Motor neuron (in vitro differentiated cells): ENCODE measurements at regions not wholly inside any gene's neighbourhood (a gene's known extent, or its start where the extent isn't known, plus 50 kb on each side); places are given as distances from the start of the nearest gene placed in this dataset.
"Not testable (repeated sequence)": the region's sequence is repeated elsewhere in the genome, so short reads cannot be mapped to it uniquely, and the experiment has no call there.

Experiments used
- ATAC-seq, 8 experiments: fragments of 200-7000 bp; cut with Tn5 transposase; replicated peaks in 6 of 8; 2 replicates each; pipeline ENCODE4 v1.8.0; 2021; ENCODE audit warnings: mild to moderate bottlenecking in 8 of 8, moderate library complexity in 8 of 8
- H3K27ac ChIP-seq, 2 donors: fragments of 250-450 bp; sonication (Bioruptor Pico); 2 replicates each; pipeline ENCODE4 v1.9.0; 2021; ENCODE audit warnings: antibody characterized with exemption in 2 of 2, mild to moderate bottlenecking in 2 of 2, moderate library complexity in 1 of 2
- H3K4me1 ChIP-seq, 2 donors: fragments of 250-450 bp; sonication (Bioruptor Pico); replicated peaks in 1 of 2; 2 replicates each; pipeline ENCODE4 v1.6.1; 2021; ENCODE audit warnings: antibody characterized with exemption in 2 of 2, mild to moderate bottlenecking in 2 of 2, moderate library complexity in 1 of 2
- H3K4me3 ChIP-seq, 5 donors: fragments of 250-450 bp; sonication (Bioruptor Pico); 2 replicates each; pipeline ENCODE4 v1.9.0; 2021; ENCODE audit warnings: antibody characterized with exemption in 5 of 5, mild to moderate bottlenecking in 5 of 5, moderate library complexity in 4 of 5
- WGBS, 10 experiments: fragments of 450-650 bp; shearing (Covaris generic); methylation state at CpG; one replicate each; pipeline ENCODE4 v1.0.0; 2022; 5-methylcytosine and 5-hydroxymethylcytosine counted together
- in situ Hi-C, 9 experiments: fragments of 400-800 bp; cut with MboI; loops; one replicate each; pipeline ENCODE4 v1.15.0; 2021; ENCODE audit warnings: low sequenced_read_pairs in 9 of 9, low pct_unique_long_range_greater_than_20kb in 2 of 9; ENCODE audit not compliant: unreplicated experiment in 9 of 9

DNA sequence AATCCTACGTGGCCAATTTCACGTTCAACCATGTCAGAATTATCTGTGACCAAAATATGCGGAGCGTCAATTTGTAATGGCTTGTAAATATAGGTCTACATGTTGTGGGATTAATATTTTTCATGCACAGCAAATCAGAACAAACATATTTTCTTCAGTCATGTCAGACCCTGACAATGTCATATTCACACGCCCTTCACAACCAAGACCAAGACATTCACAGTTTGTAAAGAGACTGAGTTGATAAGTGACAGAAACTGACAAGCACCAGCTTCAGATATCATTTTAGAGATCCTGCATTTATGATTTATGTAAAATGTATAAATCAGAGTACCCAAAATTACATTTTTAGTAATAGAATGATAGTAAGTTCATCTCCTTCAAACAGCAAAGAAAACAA lies 57.3 kb upstream of the NOVA1 start:
- ATAC-seq = no peak
- Histone ChIP-seq H3K27ac (no peak overlapping the region), H3K4me3 (no peak overlapping the region), H3K4me1 (no peaks in the 10 kb centered on the region)
- WGBS, 10 experiments = 61 to 100% (median 91%) methylated on average over 2 to 5 of the region's 5 CpGs
- in situ Hi-C loops = no loop called here

DNA sequence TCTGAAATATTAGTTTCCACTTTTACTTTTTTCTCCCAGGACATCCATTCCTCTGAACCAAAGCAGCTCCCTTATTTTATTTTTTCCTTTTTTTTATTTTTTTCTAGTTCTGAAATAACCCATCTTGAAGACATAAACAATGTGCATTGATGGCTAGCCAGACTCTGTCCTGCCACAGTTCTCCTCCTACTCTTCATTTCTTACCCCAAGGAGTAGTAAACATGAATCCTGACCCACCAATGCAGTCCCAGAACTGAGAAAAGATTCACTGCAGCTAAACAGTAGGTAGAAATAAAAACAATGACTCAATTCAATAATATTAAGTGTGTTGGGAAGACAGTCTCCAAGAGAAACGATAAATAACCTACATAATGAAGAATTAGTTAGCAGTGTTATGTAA lies 65.7 kb upstream of the NOVA1 start:
- Histone ChIP-seq H3K27ac (no peak overlapping the region), H3K4me1 (no peaks in the 10 kb centered on the region), H3K4me3 (no peak overlapping the region)
- WGBS, 10 experiments = 0 to 91% (median 78%) methylated on average over 1 of the region's 1 CpG
- in situ Hi-C loops = no loop called here
- ATAC-seq = peak in 1 of 8 experiments; percentile 15

DNA sequence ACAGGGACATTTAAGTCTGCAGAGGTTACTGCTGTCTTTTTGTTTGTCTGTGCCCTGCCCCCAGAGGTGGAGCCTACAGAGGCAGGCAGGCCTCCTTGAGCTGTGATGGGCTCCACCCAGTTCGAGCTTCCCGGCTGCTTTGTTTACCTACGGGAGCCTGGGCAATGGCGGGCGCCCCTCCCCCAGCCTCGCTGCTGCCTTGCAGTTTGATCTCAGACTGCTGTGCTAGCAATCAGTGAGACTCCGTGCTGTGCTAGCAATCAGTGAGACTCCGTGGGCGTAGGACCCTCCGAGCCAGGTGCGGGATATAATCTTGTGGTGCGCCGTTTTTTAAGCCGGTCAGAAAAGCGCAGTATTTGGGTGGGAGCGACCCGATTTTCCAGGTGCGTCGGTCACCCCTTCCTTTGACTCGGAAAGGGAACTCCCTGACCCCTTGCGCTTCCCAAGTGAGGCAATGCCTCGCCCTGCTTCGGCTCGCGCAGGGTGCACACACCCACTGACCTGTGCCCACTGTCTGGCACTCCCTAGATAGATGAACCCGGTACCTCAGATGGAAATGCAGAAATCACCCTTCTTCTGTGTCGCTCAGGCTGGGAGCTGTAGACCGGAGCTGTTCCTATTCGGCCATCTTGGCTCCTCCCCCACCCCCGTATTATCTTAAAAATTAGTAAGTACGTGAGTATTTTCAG lies 81.0 kb upstream of the NOVA1 start:
- H3K27ac ChIP-seq = peak overlapping the region; percentile 88 to 94
- H3K4me1 ChIP-seq, in situ Hi-C loops: not testable (repeated sequence)
- peak in 3 of 8 experiments; percentile 37 to 50 (median 44) for ATAC-seq
- 39 to 100% (median 74%) methylated on average over 1 to 6 of the region's 31 CpGs; no CpG with 5 or more reads in 4 of the 10 experiments for WGBS, 10 experiments
- H3K4me3 ChIP-seq = peak overlapping the region; percentile 17 to 57 (median 45)

DNA sequence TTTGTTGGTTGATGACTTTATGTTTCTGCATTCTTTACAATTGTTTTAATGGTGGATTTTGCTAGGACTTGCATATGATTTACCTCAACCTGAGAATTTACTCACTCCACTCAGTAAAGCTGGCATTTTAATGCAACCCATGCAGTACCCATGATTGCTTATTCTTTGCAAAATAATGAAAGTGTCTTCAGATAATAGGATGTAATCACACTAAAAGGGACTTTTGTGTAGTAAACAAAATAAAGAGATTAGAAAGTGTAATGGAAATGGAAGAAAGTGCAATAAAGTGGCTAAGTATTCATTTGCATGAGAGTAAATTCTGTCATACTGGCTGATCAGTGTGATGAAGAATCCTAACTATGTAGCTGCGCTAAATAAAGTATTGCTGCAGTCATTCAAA lies 87.6 kb upstream of the NOVA1 start:
- WGBS, 10 experiments = 29 to 100% (median 90%) methylated on average over 1 of the region's 1 CpG; no CpG with 5 or more reads in 3 of the 10 experiments

DNA sequence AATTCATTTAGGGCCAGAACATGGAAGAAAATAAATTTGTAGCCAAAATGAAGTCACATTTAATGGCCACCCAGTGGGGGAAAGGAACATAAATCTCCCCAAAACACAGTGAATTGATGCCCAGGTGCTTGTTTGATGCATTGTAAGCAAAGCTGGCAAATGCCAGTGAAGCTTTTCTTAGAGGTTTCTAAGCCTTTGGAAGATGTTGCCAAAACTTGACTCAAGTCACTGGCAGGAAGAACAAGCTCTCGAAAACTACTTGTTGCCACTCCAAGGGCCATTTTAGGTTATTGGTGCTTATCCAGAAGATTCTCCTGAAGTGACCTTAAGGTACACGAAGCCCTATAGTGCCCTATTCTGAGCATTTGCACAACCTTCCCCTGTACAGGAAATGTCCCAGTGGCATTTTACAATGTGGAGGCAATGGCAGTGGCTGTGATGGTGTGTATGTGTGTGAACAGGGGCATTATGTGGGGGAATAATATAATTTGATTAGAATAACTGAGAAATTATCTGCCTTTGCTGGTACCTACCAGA lies 89.5 kb upstream of the NOVA1 start:
- WGBS, 10 experiments = 0 to 94% (median 52%) methylated on average over 2 of the region's 2 CpGs; no CpG with 5 or more reads in 4 of the 10 experiments
- H3K4me3 ChIP-seq = no peak overlapping the region
- in situ Hi-C loops = no loop called here
- no peak for ATAC-seq
- no peak overlapping the region for H3K27ac ChIP-seq
- H3K4me1 ChIP-seq = peaks cover 0 to 2% of the 10 kb centered on the region in 2 donors

More for the DNA sequence above, 87.6 kb upstream of the NOVA1 start:
- H3K4me3 ChIP-seq = no peak overlapping the region
- in situ Hi-C loops = no loop called here
- H3K27ac ChIP-seq = no peak overlapping the region
- peaks cover 0 to 2% of the 10 kb centered on the region in 2 donors for H3K4me1 ChIP-seq
- peak in 2 of 8 experiments; percentile 27 to 45 for ATAC-seq

DNA sequence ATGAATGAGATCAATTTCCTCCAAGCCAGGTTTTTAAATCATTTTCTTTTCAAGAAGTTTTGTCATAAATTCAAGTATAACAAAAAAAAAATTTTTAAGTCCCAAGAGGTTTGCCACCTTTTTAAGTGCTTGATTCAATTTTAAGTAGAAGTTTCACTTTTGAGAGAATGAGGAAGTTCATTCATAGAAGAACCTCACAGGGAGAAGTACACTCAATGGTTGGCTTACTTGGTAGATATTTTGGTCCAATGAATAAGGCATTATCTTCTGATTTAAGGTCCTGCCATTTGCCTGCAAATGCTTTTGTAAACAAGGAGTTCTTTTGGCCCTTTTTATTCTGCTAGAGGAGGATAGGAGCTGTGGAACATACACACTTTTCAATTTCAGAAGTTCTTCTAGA lies 96.7 kb upstream of the NOVA1 start:
- no peak for ATAC-seq
- Histone ChIP-seq H3K27ac (no peak overlapping the region), H3K4me1 (no peaks in the 10 kb centered on the region), H3K4me3 (no peak overlapping the region)
- in situ Hi-C loops = no loop called here

DNA sequence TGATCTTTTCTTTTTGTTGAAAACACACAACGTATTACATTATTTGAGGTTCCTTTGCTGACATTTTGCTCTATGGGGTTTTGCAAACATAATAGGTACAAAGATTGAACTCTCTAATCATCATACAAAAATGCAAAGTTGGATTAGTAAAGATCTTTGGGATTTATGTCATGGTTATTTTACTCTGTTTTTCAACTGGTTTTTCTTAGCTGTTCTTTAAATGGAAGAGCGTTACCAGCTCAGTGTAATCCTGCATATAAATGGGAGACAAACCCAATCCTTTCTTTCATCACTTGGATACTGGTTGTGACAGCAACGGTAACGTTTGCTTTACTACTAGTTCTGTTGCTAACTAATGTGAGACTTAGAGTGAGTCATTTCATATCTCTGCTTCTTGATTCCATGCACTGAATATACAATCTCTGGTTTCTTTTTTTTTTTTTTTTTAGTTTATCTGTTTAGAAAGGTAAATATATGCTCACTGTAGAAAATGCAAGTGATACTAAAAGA lies 104.9 kb upstream of the NOVA1 start:
- Histone ChIP-seq H3K4me1 (peaks cover 0 to 6% of the 10 kb centered on the region in 2 donors), H3K27ac (no peak overlapping the region), H3K4me3 (no peak overlapping the region)
- in situ Hi-C loops = no loop called here
- peak in 1 of 8 experiments; percentile 86 for ATAC-seq
- 34 to 100% (median 61%) methylated on average over 1 to 4 of the region's 4 CpGs for WGBS, 10 experiments

DNA sequence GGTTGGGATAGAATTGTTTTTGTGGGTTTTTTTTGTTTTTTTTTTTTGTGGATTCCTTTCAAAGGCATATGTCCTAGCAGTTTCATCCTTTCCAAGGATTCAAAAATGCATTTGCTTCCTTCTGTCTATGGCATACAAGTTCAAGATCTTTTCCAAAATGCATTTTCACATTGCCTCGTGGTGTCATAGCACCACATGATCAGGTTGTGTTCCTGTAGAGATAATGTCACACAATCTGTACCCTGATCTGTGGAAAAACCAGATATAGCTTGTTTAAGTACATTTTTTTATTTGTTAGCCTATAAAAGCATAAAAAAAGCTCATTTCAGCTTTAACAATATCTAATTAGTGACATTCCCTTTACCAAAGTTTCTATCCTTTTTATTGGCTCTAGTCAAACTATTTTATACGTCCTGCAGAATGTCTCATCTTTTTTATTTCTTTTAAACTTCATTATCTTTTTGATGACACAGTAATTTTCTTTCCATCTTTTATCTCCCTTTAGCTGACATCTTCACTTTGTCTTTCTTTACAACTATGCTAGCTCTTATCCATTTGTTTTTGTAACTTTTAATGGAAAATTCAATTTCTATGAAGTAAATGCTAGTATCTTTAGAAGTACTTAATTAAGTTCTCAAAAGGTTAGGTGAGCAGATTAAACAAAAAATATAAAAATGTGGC lies 106.0 kb upstream of the NOVA1 start:
- Histone ChIP-seq H3K4me1 (peaks cover 0 to 13% of the 10 kb centered on the region in 2 donors), H3K4me3 (no peak overlapping the region), H3K27ac (no peak overlapping the region)
- no peak for ATAC-seq
- 19 to 100% (median 48%) methylated on average over 1 to 2 of the region's 2 CpGs; no CpG with 5 or more reads in 2 of the 10 experiments for WGBS, 10 experiments
- in situ Hi-C loops = no loop called here

DNA sequence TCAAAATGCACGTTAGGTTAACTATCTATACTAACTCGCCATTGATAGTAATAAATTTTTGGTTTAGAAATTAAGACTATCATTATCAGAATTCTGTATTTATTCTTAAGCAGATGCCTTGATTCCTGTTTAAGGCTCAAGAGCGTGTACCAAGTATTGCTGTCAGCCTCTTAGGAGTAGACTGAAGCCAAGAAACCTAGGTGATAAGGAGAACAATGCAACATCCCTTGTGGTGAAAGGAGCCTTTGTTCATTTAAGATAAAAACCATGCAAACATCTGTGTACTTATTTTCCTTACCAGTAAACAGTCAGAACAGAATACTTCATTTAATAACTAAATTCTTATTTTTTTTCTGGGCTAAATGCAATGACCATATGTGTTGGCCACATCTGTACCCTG lies 109.4 kb upstream of the NOVA1 start:
- in situ Hi-C loops = no loop called here
- Histone ChIP-seq H3K4me1 (peaks cover 0 to 13% of the 10 kb centered on the region in 2 donors), H3K4me3 (no peak overlapping the region), H3K27ac (no peak overlapping the region)
- peak in 1 of 8 experiments; percentile 28 for ATAC-seq
- WGBS, 10 experiments = 30 to 100% (median 89%) methylated on average over 2 to 3 of the region's 3 CpGs; no CpG with 5 or more reads in 1 of the 10 experiments

DNA sequence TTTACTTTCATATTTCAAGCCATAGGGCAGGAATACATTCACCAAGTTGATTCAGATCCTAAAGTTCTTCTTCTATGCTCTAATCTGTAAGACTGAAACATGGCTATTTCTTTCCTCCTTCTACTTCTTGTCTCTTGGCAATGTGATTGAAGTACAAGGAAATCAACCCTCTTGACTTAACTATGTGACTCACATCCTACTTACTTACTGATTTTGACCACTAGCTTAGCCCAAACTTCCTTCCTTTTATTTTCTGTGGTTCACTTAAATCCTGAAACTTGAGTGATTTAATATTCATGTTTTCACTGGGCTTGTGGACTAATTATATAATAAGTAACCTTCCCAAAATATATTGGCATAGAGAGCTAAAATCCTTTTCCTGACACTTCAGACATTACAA lies 111.2 kb upstream of the NOVA1 start:
- no peak for ATAC-seq
- in situ Hi-C loops = no loop called here
- Histone ChIP-seq H3K27ac (no peak overlapping the region), H3K4me3 (no peak overlapping the region), H3K4me1 (peaks cover 0 to 13% of the 10 kb centered on the region in 2 donors)

DNA sequence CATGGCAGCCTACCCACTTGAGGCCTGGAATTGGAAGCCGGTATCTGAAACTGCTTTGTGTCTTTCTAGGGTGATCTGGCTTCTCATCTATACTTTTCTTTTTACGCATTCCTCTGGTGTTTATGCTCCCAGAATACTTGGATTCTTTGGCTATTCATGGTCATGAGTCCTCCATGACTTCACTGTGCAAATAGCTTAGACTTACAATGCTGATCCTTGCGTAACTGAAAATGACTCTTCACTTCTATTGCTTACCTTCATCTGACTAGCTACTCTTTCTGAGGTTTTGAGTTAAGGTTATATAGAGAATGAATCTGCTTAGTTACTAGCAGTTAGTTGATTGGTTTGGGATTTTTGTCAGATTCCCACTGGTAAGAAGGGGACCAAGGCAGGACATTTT lies 121.7 kb upstream of the NOVA1 start:
- ATAC-seq = peak in 1 of 8 experiments; percentile 34
- in situ Hi-C loops = no loop called here
- Histone ChIP-seq H3K4me3 (no peak overlapping the region), H3K4me1 (peaks cover 0 to 4% of the 10 kb centered on the region in 2 donors), H3K27ac (no peak overlapping the region)
- WGBS, 10 experiments = 69 to 100% (median 96%) methylated on average over 2 to 3 of the region's 3 CpGs; no CpG with 5 or more reads in 3 of the 10 experiments

DNA sequence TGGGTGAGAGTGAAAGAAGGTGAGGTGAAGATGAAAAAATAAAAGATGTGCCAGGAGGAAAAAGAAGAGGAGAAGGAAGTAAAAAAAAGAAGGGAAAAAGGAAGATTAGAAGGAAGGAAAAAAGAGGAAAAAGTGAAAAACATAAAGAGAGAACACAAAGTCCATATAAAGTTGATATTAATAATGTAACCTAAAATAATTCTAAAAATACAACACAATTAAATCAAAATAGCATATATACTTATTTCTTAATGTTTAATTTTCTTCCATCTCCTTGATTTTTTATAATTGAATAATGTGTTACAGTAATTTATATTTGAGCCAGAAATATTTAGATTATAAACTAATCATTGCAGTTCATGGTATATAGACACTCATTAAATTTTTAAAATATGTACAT lies 124.4 kb upstream of the NOVA1 start:
- no peak overlapping the region for H3K27ac ChIP-seq
- in situ Hi-C loops = no loop called here
- no peak overlapping the region for H3K4me3 ChIP-seq
- H3K4me1 ChIP-seq = peaks cover 0 to 4% of the 10 kb centered on the region in 2 donors
- ATAC-seq = no peak

DNA sequence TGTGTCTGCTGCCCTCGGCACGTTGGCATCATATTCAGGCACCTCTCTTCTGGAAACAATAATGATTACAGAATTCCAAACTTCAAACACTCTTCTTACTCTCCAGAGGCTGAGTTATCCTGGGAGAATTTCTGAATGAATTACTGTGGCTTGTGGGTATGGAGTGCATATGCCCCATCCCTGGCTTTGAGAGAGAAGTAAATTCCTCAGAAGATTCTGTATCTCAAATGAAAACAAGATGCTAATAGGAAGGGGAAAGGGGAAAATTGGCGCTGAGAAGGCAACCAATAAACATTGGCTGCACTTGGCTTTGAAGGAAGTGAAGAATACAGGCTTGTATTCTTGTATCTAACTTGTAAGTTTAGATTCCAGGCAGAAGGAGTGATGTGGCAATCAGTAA lies 132.0 kb upstream of the NOVA1 start:
- no peak for ATAC-seq
- Histone ChIP-seq H3K27ac (no peak overlapping the region), H3K4me1 (no peaks in the 10 kb centered on the region), H3K4me3 (no peak overlapping the region)
- in situ Hi-C loops = no loop called here
- 0 to 100% (median 50%) methylated on average over 1 to 3 of the region's 3 CpGs; no CpG with 5 or more reads in 1 of the 10 experiments for WGBS, 10 experiments
